OCI-LY7 (cell line): ENCODE measurements at regions not wholly inside any gene's neighbourhood (a gene's known extent, or its start where the extent isn't known, plus 50 kb on each side); places are given as distances from the start of the nearest gene placed in this dataset.

Source experiments
- BruUV-seq: library from RNA; stranded (reverse); fragments of 400-500 nt; replicated peaks from 2 replicates; lab custom pipeline; 2021; lab: Mats Ljungman, UMichigan
- CTCF ChIA-PET: fragments of 300-600 bp; sonication (Branson Sonifier 250); formaldehyde crosslinking; loops from one replicate; lab custom pipeline; 2022; ENCODE audit warnings: antibody characterized with exemption; ENCODE audit not compliant: unreplicated experiment; lab: Charles Lee
- POLR2A ChIA-PET: fragments of 300-600 bp; sonication (Branson Sonifier 250); formaldehyde crosslinking; loops from one replicate; lab custom pipeline; 2022; ENCODE audit warnings: antibody characterized with exemption; lab: Charles Lee
- DNase-seq: peaks from one replicate; pipeline ENCODE4 v3.0.0-alpha.2; 2015; ENCODE audit warnings: low spot score
- H2AFZ ChIP-seq: fragments of 200-600 bp; sonication (generic), shearing (Covaris generic); 2 replicates; pipeline ENCODE4 v1.6.1; 2014; ENCODE audit warnings: mild to moderate bottlenecking, antibody characterized with exemption, low read length, moderate library complexity
- H3K27ac ChIP-seq: fragments of 200-600 bp; sonication (generic); 2 replicates; pipeline ENCODE4 v1.5.1; 2014; ENCODE audit warnings: mixed run types, low read depth, mild to moderate bottlenecking, moderate library complexity, low read length, inconsistent platforms; ENCODE audit not compliant: poor library complexity, severe bottlenecking
- H3K36me3 ChIP-seq: fragments of 200-600 bp; sonication (generic); 2 replicates; pipeline ENCODE4 v1.6.1; 2014; ENCODE audit warnings: mild to moderate bottlenecking, antibody characterized with exemption, low read length, moderate library complexity, mixed read lengths; ENCODE audit not compliant: insufficient read depth
- H3K4me1 ChIP-seq: fragments of 200-600 bp; sonication (generic); 2 replicates; pipeline ENCODE4 v1.5.1; 2014; ENCODE audit warnings: mild to moderate bottlenecking, low read length; ENCODE audit not compliant: insufficient read depth, poor library complexity, severe bottlenecking
- H3K4me2 ChIP-seq: fragments of 200-600 bp; sonication (generic); 2 replicates; pipeline ENCODE4 v1.6.1; 2014; ENCODE audit warnings: mild to moderate bottlenecking, low read length
- H3K4me3 ChIP-seq: fragments of 200-600 bp; sonication (generic); 2 replicates; pipeline ENCODE4 v1.5.1; 2014; ENCODE audit warnings: mild to moderate bottlenecking, low read depth, low read length; ENCODE audit not compliant: poor library complexity, severe bottlenecking
- H3K79me2 ChIP-seq: fragments of 200-600 bp; sonication (generic); 2 replicates; pipeline ENCODE4 v1.6.1; 2016; ENCODE audit warnings: low read depth, mild to moderate bottlenecking, low read length, moderate library complexity, mixed read lengths; ENCODE audit not compliant: insufficient read depth
- H3K9me2 ChIP-seq: fragments of 200-600 bp; sonication (generic); 2 replicates; pipeline ENCODE4 v1.6.1; 2016; ENCODE audit warnings: mild to moderate bottlenecking, low read length, mixed read lengths; ENCODE audit not compliant: insufficient read depth
- H3K9me3 ChIP-seq: fragments of 200-600 bp; sonication (generic); 2 replicates; pipeline ENCODE4 v1.6.1; 2014; ENCODE audit warnings: mild to moderate bottlenecking, mixed run types, low read length, mixed read lengths
- H4K20me1 ChIP-seq: fragments of 200-600 bp; sonication (generic); 2 replicates; pipeline ENCODE4 v1.6.1; 2014; ENCODE audit warnings: mild to moderate bottlenecking, antibody characterized with exemption, low read length, moderate library complexity, mixed read lengths; ENCODE audit not compliant: insufficient read depth
- EZH2phosphoT487 ChIP-seq: fragments of 200-600 bp; sonication (generic); IDR thresholded peaks from 2 replicates; pipeline ENCODE4 v1.6.1; 2018; ENCODE audit warnings: low read depth, borderline replicate concordance, mild to moderate bottlenecking, mixed run types, antibody characterized with exemption, low read length, moderate library complexity, mixed read lengths
- intact Hi-C: fragments of 100-400 bp; cut with micrococcal nuclease; formaldehyde crosslinking; loops from one replicate; pipeline ENCODE4 v1.10.0; 2022; ENCODE audit not compliant: unreplicated experiment
- TF ChIP-seq, protein P1 (sequence below): fragments of 200-600 bp; sonication (generic); conservative IDR thresholded peaks from 2 replicates; pipeline ENCODE4 v1.5.1; 2014; ENCODE audit warnings: mild to moderate bottlenecking, antibody characterized with exemption, low read length, moderate library complexity, mixed read lengths

- H4K20me1 ChIP-seq = no peaks in the 10 kb centered on the region
- no peaks in the 10 kb centered on the region for H3K9me2 ChIP-seq
- H3K27ac ChIP-seq = no peak overlapping the region
- TF ChIP-seq, protein P1, sequence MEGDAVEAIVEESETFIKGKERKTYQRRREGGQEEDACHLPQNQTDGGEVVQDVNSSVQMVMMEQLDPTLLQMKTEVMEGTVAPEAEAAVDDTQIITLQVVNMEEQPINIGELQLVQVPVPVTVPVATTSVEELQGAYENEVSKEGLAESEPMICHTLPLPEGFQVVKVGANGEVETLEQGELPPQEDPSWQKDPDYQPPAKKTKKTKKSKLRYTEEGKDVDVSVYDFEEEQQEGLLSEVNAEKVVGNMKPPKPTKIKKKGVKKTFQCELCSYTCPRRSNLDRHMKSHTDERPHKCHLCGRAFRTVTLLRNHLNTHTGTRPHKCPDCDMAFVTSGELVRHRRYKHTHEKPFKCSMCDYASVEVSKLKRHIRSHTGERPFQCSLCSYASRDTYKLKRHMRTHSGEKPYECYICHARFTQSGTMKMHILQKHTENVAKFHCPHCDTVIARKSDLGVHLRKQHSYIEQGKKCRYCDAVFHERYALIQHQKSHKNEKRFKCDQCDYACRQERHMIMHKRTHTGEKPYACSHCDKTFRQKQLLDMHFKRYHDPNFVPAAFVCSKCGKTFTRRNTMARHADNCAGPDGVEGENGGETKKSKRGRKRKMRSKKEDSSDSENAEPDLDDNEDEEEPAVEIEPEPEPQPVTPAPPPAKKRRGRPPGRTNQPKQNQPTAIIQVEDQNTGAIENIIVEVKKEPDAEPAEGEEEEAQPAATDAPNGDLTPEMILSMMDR = no peak
- TF ChIP-seq EZH2phosphoT487 = no peak
- no peak for DNase-seq
- no peaks in the 10 kb centered on the region for H3K9me3 ChIP-seq
- no peak overlapping the region for H2AFZ ChIP-seq
- H3K79me2 ChIP-seq = no peaks in the 10 kb centered on the region
- no peak overlapping the region for H3K4me3 ChIP-seq
- no peaks in the 10 kb centered on the region for H3K4me1 ChIP-seq
- ChIA-PET CTCF (no interaction called here), POLR2A (interaction anchor here (0.6 kb wide), 1 partner anchor 550 kb away, joined by 3 read pairs; no protein-coding TSS in a partner anchor)
- intact Hi-C loops = no loop called here
- BruUV-seq = no TSS peak
- H3K36me3 ChIP-seq = no peaks in the 10 kb centered on the region
- H3K4me2 ChIP-seq = no peak overlapping the region
These were observed 146.7 kb upstream of the TBX18 start for GRCh38 chr6:84910906-84911607.

GRCh38 chr6:84908304-84908904 lies 144.0 kb upstream of the TBX18 start:
- no peak for DNase-seq
- Histone ChIP-seq H3K9me3 (no peaks in the 10 kb centered on the region), H3K79me2 (no peaks in the 10 kb centered on the region), H3K36me3 (no peaks in the 10 kb centered on the region), H3K9me2 (no peaks in the 10 kb centered on the region), H3K4me2 (no peak overlapping the region), H3K27ac (no peak overlapping the region), H3K4me1 (no peaks in the 10 kb centered on the region), H2AFZ (no peak overlapping the region), H3K4me3 (no peak overlapping the region), H4K20me1 (no peaks in the 10 kb centered on the region)
- CTCF ChIA-PET = no interaction called here
- POLR2A ChIA-PET = no interaction called here
- TF ChIP-seq, protein P1 = no peak
- no peak for TF ChIP-seq EZH2phosphoT487
- BruUV-seq = no TSS peak
- intact Hi-C loops = no loop called here

- Histone ChIP-seq H4K20me1 (no peaks in the 10 kb centered on the region), H3K27ac (no peak overlapping the region), H2AFZ (no peak overlapping the region), H3K9me3 (no peaks in the 10 kb centered on the region), H3K36me3 (no peaks in the 10 kb centered on the region), H3K4me1 (no peaks in the 10 kb centered on the region), H3K4me3 (no peak overlapping the region), H3K9me2 (no peaks in the 10 kb centered on the region), H3K79me2 (no peaks in the 10 kb centered on the region), H3K4me2 (no peak overlapping the region)
- CTCF ChIA-PET = no interaction called here
- no peak for TF ChIP-seq EZH2phosphoT487
- TF ChIP-seq, protein P1 = no peak
- POLR2A ChIA-PET = no interaction called here
- no peak for DNase-seq
- intact Hi-C loops = no loop called here
- BruUV-seq = no TSS peak
These were observed 142.1 kb upstream of the TBX18 start for GRCh38 chr6:84906514-84906913.
